ENCODE measurements at regions not wholly inside any gene's neighbourhood (a gene's known extent, or its start where the extent isn't known, plus 50 kb on each side); places are given as distances from the start of the nearest gene placed in this dataset.
"Not testable (repeated sequence)": the region's sequence is repeated elsewhere in the genome, so short reads cannot be mapped to it uniquely, and the experiment has no call there.

- TF ChIP-seq CTCF, POLR2AphosphoS5, POLR2A (IDR thresholded peaks at IDR 0.05): not testable (repeated sequence)
These were observed 476.0 kb upstream of the CHD1 start for GRCh38 chr5:99404764-99405302.
